K562 (cell line): ENCODE measurements at regions not wholly inside any gene's neighbourhood (a gene's known extent, or its start where the extent isn't known, plus 50 kb on each side); places are given as distances from the start of the nearest gene placed in this dataset.

Experiments used
- HCFC1 ChIP-seq: IDR thresholded peaks from 2 replicates; pipeline ENCODE4 v1.6.1; 2012; ENCODE audit warnings: low read depth, low read length, improper control_type of control experiment
- KDM2B ChIP-seq: fragments of 250-450 bp; sonication (Bioruptor Pico); IDR thresholded peaks from 2 replicates; pipeline ENCODE4 v1.8.0; 2021; ENCODE audit warnings: mild to moderate bottlenecking, moderate library complexity
- NCOR1 ChIP-seq: fragments of 450-650 bp; IDR thresholded peaks from 2 replicates; pipeline ENCODE4 v1.6.1; 2016; ENCODE audit warnings: mild to moderate bottlenecking, moderate library complexity
- SETDB1 ChIP-seq: IDR thresholded peaks from one replicate; pipeline ENCODE4 v1.6.1; 2012; ENCODE audit warnings: low read length, control low read depth, inconsistent platforms
- SRSF9 ChIP-seq: fragments of 200-400 bp; formaldehyde crosslinking; IDR thresholded peaks from 2 replicates; pipeline ENCODE4 v1.6.1; 2017; ENCODE audit warnings: low read depth, low read length, borderline replicate concordance
- TCF7L2 ChIP-seq: fragments of 150-350 bp; IDR thresholded peaks from 2 replicates; pipeline ENCODE4 v1.6.1; 2016; ENCODE audit warnings: low read depth, mild to moderate bottlenecking, low read length, moderate library complexity
- ZBTB40 ChIP-seq, 2 experiments: fragments of 450-650 bp in 1 of 2; sonication (generic) in 1 of 2; formaldehyde crosslinking in 1 of 2; IDR thresholded peaks; 2 replicates each; pipeline versions ENCODE4 v1.7.1 to v1.9.0; 2016 to 2022; ENCODE audit warnings: inconsistent platforms in 1 of 2, mild to moderate bottlenecking in 1 of 2, missing genetic modification reagents in 1 of 2
- ZNF740 ChIP-seq, 3 experiments: fragments of 200-800 bp in 1 of 3; sonication (Bioruptor generic) in 1 of 3; sonication (generic) in 1 of 3; formaldehyde crosslinking in 1 of 3; IDR thresholded peaks; 2 replicates each; pipeline versions ENCODE4 v1.6.1 to v1.8.0; 2016 to 2022; ENCODE audit warnings: mild to moderate bottlenecking in 2 of 3, missing compliant biosample characterization in 2 of 3, missing genetic modification characterization in 2 of 3, missing genetic modification reagents in 1 of 3

- no peak for TF ChIP-seq ZBTB40 (IDR thresholded peaks at IDR 0.05)
- TF ChIP-seq ZBTB40 (CRISPR knock-in tag; IDR thresholded peaks at IDR 0.05): no peak
- no peak for TF ChIP-seq HCFC1
- no peak for TF ChIP-seq KDM2B (CRISPR knock-in tag)
- TF ChIP-seq ZNF740 (CRISPR knock-in tag; IDR thresholded peaks at IDR 0.05): no peak
- no peak for TF ChIP-seq ZNF740 (tag; IDR thresholded peaks at IDR 0.05)
- TF ChIP-seq NCOR1: no peak
- TF ChIP-seq SRSF9: no peak
- TF ChIP-seq SETDB1: no peak
- no peak for TF ChIP-seq TCF7L2
Observed at GRCh38 chr13:73902847-73903246, 231.4 kb downstream of the KLF12 start (continued).
